ENCODE measurements at regions not wholly inside any gene's neighbourhood (a gene's known extent, or its start where the extent isn't known, plus 50 kb on each side); places are given as distances from the start of the nearest gene placed in this dataset.

DNA sequence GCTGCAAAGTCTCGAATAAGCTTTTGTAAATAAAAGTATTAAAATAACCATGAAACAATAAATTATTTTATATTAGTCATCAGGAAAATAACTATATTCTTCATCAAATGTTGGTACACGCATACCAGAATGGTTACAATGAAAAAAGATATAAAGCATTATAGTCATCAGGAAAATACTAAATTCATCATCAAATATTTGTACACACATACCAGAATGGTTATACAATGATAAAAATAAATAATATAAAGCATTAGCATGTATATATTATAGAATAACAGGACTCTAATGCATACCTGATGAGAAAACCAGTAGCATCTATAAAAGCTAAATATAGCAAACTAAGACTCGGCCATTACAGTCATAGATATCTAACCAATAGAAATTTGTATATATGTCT is 202.9 kb downstream of the TRAM1L1 start:
- TF ChIP-seq, protein P1, sequence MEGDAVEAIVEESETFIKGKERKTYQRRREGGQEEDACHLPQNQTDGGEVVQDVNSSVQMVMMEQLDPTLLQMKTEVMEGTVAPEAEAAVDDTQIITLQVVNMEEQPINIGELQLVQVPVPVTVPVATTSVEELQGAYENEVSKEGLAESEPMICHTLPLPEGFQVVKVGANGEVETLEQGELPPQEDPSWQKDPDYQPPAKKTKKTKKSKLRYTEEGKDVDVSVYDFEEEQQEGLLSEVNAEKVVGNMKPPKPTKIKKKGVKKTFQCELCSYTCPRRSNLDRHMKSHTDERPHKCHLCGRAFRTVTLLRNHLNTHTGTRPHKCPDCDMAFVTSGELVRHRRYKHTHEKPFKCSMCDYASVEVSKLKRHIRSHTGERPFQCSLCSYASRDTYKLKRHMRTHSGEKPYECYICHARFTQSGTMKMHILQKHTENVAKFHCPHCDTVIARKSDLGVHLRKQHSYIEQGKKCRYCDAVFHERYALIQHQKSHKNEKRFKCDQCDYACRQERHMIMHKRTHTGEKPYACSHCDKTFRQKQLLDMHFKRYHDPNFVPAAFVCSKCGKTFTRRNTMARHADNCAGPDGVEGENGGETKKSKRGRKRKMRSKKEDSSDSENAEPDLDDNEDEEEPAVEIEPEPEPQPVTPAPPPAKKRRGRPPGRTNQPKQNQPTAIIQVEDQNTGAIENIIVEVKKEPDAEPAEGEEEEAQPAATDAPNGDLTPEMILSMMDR (conservative IDR thresholded peaks at IDR 0.05; ENCODE audit: low read depth in 2 of 2) = no peak
- TF ChIP-seq, protein P2, sequence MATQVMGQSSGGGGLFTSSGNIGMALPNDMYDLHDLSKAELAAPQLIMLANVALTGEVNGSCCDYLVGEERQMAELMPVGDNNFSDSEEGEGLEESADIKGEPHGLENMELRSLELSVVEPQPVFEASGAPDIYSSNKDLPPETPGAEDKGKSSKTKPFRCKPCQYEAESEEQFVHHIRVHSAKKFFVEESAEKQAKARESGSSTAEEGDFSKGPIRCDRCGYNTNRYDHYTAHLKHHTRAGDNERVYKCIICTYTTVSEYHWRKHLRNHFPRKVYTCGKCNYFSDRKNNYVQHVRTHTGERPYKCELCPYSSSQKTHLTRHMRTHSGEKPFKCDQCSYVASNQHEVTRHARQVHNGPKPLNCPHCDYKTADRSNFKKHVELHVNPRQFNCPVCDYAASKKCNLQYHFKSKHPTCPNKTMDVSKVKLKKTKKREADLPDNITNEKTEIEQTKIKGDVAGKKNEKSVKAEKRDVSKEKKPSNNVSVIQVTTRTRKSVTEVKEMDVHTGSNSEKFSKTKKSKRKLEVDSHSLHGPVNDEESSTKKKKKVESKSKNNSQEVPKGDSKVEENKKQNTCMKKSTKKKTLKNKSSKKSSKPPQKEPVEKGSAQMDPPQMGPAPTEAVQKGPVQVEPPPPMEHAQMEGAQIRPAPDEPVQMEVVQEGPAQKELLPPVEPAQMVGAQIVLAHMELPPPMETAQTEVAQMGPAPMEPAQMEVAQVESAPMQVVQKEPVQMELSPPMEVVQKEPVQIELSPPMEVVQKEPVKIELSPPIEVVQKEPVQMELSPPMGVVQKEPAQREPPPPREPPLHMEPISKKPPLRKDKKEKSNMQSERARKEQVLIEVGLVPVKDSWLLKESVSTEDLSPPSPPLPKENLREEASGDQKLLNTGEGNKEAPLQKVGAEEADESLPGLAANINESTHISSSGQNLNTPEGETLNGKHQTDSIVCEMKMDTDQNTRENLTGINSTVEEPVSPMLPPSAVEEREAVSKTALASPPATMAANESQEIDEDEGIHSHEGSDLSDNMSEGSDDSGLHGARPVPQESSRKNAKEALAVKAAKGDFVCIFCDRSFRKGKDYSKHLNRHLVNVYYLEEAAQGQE (IDR thresholded peaks at IDR 0.05; ENCODE audit: unreplicated experiment) = no peak
- no peak for TF ChIP-seq POLR2AphosphoS5 (IDR thresholded peaks at IDR 0.05; ENCODE audit: low read depth)
- TF ChIP-seq CREB1 (CRISPR knock-in tag; IDR thresholded peaks at IDR 0.05; ENCODE audit: low read depth) = no peak
- TF ChIP-seq ZNF331 (CRISPR knock-in tag; IDR thresholded peaks at IDR 0.05; ENCODE audit: low read depth) = no peak
- TF ChIP-seq JUNB (IDR thresholded peaks at IDR 0.05; ENCODE audit: unreplicated experiment) = no peak
- no peak for TF ChIP-seq STAT1 (IDR thresholded peaks at IDR 0.05; ENCODE audit: unreplicated experiment)
- TF ChIP-seq, protein P3, sequence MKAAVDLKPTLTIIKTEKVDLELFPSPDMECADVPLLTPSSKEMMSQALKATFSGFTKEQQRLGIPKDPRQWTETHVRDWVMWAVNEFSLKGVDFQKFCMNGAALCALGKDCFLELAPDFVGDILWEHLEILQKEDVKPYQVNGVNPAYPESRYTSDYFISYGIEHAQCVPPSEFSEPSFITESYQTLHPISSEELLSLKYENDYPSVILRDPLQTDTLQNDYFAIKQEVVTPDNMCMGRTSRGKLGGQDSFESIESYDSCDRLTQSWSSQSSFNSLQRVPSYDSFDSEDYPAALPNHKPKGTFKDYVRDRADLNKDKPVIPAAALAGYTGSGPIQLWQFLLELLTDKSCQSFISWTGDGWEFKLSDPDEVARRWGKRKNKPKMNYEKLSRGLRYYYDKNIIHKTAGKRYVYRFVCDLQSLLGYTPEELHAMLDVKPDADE (IDR thresholded peaks at IDR 0.05) = no peak
- no peak for TF ChIP-seq EZH2phosphoT487 (IDR thresholded peaks at IDR 0.05; ENCODE audit: unreplicated experiment)
- TF ChIP-seq, protein P4, sequence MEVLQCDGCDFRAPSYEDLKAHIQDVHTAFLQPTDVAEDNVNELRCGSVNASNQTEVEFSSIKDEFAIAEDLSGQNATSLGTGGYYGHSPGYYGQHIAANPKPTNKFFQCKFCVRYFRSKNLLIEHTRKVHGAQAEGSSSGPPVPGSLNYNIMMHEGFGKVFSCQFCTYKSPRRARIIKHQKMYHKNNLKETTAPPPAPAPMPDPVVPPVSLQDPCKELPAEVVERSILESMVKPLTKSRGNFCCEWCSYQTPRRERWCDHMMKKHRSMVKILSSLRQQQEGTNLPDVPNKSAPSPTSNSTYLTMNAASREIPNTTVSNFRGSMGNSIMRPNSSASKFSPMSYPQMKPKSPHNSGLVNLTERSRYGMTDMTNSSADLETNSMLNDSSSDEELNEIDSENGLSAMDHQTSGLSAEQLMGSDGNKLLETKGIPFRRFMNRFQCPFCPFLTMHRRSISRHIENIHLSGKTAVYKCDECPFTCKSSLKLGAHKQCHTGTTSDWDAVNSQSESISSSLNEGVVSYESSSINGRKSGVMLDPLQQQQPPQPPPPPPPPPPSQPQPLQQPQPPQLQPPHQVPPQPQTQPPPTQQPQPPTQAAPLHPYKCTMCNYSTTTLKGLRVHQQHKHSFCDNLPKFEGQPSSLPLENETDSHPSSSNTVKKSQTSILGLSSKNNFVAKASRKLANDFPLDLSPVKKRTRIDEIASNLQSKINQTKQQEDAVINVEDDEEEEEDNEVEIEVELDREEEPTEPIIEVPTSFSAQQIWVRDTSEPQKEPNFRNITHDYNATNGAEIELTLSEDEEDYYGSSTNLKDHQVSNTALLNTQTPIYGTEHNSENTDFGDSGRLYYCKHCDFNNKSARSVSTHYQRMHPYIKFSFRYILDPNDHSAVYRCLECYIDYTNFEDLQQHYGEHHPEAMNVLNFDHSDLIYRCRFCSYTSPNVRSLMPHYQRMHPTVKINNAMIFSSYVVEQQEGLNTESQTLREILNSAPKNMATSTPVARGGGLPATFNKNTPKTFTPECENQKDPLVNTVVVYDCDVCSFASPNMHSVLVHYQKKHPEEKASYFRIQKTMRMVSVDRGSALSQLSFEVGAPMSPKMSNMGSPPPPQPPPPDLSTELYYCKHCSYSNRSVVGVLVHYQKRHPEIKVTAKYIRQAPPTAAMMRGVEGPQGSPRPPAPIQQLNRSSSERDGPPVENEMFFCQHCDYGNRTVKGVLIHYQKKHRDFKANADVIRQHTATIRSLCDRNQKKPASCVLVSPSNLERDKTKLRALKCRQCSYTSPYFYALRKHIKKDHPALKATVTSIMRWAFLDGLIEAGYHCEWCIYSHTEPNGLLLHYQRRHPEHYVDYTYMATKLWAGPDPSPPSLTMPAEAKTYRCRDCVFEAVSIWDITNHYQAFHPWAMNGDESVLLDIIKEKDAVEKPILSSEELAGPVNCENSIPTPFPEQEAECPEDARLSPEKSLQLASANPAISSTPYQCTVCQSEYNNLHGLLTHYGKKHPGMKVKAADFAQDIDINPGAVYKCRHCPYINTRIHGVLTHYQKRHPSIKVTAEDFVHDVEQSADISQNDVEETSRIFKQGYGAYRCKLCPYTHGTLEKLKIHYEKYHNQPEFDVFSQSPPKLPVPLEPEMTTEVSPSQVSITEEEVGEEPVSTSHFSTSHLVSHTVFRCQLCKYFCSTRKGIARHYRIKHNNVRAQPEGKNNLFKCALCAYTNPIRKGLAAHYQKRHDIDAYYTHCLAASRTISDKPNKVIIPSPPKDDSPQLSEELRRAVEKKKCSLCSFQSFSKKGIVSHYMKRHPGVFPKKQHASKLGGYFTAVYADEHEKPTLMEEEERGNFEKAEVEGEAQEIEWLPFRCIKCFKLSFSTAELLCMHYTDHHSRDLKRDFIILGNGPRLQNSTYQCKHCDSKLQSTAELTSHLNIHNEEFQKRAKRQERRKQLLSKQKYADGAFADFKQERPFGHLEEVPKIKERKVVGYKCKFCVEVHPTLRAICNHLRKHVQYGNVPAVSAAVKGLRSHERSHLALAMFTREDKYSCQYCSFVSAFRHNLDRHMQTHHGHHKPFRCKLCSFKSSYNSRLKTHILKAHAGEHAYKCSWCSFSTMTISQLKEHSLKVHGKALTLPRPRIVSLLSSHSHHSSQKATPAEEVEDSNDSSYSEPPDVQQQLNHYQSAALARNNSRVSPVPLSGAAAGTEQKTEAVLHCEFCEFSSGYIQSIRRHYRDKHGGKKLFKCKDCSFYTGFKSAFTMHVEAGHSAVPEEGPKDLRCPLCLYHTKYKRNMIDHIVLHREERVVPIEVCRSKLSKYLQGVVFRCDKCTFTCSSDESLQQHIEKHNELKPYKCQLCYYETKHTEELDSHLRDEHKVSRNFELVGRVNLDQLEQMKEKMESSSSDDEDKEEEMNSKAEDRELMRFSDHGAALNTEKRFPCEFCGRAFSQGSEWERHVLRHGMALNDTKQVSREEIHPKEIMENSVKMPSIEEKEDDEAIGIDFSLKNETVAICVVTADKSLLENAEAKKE (CRISPR knock-in tag; IDR thresholded peaks at IDR 0.05) = no peak
- TF ChIP-seq EZH2 (IDR thresholded peaks at IDR 0.05; ENCODE audit: low read depth, unreplicated experiment) = no peak

Measured in GM23338 (cell line).